Osteoblast (primary cell): ENCODE measurements at regions not wholly inside any gene's neighbourhood (a gene's known extent, or its start where the extent isn't known, plus 50 kb on each side); places are given as distances from the start of the nearest gene placed in this dataset.

Experiments used
- DNase-seq: peaks from one replicate; pipeline ENCODE4 v3.0.0; 2011; ENCODE audit warnings: low spot score, mixed read lengths; ENCODE audit not compliant: insufficient read length; ENCODE audit errors: missing footprints
- H2AFZ ChIP-seq: 2 replicates; pipeline ENCODE4 v1.6.0; 2011; ENCODE audit warnings: mild to moderate bottlenecking, low read length
- H3K27ac ChIP-seq: 2 replicates; pipeline ENCODE4 v1.5.1; 2011; ENCODE audit warnings: mild to moderate bottlenecking, low read depth, low read length, moderate library complexity
- H3K27me3 ChIP-seq: 2 replicates; pipeline ENCODE4 v1.6.0; 2012; ENCODE audit warnings: mild to moderate bottlenecking, control low read depth, inconsistent platforms, low read length, moderate library complexity; ENCODE audit not compliant: insufficient read depth
- H3K36me3 ChIP-seq: 2 replicates; pipeline ENCODE4 v1.5.1; 2011; ENCODE audit warnings: mild to moderate bottlenecking, low read length, control low read depth, moderate library complexity; ENCODE audit not compliant: insufficient read depth
- H3K4me1 ChIP-seq: 2 replicates; pipeline ENCODE4 v1.5.1; 2011; ENCODE audit warnings: mild to moderate bottlenecking, low read length, control low read depth, moderate library complexity; ENCODE audit not compliant: insufficient read depth
- H3K4me2 ChIP-seq: 2 replicates; pipeline ENCODE4 v1.6.0; 2011; ENCODE audit warnings: mild to moderate bottlenecking, low read length; ENCODE audit not compliant: insufficient read depth
- H3K4me3 ChIP-seq: fragments of 200-600 bp; sonication (generic); 3 replicates; pipeline ENCODE4 v1.5.1; 2012; ENCODE audit warnings: mild to moderate bottlenecking, low read length, inconsistent platforms; ENCODE audit not compliant: insufficient read depth
- H3K79me2 ChIP-seq: 2 replicates; pipeline ENCODE4 v1.6.0; 2012; ENCODE audit warnings: mild to moderate bottlenecking, low read length, control low read depth, inconsistent platforms; ENCODE audit not compliant: insufficient read depth
- H3K9me3 ChIP-seq: 2 replicates; pipeline ENCODE4 v1.5.1; 2011; ENCODE audit warnings: low read depth, low read length, control low read depth
- H4K20me1 ChIP-seq: 2 replicates; pipeline ENCODE4 v1.6.0; 2012; ENCODE audit warnings: mild to moderate bottlenecking, low read length, control low read depth; ENCODE audit not compliant: insufficient read depth
- TF ChIP-seq, protein P1 (sequence below): IDR thresholded peaks from 2 replicates; pipeline ENCODE4 v1.5.1; 2011; ENCODE audit warnings: mild to moderate bottlenecking, low read depth, low read length, moderate library complexity; ENCODE audit errors: extremely low read depth

DNA sequence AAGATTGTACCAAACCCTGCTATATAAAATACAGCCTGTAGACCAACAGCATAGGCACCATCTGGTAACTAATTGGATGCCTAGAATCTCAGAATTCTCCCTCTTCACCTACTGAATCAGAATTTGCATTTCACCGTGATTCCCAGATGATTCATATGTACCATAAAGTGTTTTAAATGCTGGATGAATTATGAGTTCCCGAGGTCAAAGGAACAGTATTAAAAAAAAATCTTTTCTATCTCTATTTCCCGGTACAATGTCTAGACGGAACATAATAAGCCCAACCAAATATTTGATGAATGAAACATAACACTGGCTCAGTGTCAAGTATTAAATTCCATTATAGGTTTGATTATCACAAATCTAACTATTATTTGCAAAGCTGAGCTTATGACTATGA lies 280.0 kb downstream of the ANKRD50 start:
- TF ChIP-seq, protein P1, sequence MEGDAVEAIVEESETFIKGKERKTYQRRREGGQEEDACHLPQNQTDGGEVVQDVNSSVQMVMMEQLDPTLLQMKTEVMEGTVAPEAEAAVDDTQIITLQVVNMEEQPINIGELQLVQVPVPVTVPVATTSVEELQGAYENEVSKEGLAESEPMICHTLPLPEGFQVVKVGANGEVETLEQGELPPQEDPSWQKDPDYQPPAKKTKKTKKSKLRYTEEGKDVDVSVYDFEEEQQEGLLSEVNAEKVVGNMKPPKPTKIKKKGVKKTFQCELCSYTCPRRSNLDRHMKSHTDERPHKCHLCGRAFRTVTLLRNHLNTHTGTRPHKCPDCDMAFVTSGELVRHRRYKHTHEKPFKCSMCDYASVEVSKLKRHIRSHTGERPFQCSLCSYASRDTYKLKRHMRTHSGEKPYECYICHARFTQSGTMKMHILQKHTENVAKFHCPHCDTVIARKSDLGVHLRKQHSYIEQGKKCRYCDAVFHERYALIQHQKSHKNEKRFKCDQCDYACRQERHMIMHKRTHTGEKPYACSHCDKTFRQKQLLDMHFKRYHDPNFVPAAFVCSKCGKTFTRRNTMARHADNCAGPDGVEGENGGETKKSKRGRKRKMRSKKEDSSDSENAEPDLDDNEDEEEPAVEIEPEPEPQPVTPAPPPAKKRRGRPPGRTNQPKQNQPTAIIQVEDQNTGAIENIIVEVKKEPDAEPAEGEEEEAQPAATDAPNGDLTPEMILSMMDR, result no peak
- Histone ChIP-seq H3K9me3 (no peaks in the 10 kb centered on the region), H3K27me3 (no peaks in the 10 kb centered on the region), H3K4me1 (peaks cover 25% of the 10 kb centered on the region), H3K27ac (peak overlapping the region; percentile 29), H3K4me2 (peak overlapping the region; percentile 24), H3K79me2 (no peaks in the 10 kb centered on the region), H2AFZ (no peak overlapping the region), H3K36me3 (no peaks in the 10 kb centered on the region), H4K20me1 (no peaks in the 10 kb centered on the region), H3K4me3 (no peak overlapping the region)
- DNase-seq, result peak; percentile 74

DNA sequence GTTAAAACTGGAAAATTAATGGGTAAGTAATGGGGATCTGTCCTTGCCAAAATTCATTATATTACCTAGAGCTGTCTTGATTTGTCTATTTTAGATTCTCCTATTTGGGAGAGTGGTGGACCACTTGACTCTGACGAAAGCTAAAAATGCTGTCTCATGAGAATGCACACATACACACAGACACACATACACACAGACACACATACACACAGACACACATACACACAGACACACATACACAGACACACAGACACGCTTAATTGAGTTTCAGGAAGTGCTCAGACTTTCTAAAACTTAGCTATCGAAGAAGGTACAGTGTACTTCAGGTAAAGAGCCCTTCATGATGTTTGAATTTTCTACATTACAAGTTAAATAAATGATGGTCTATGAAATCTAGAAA lies 279.5 kb downstream of the ANKRD50 start:
- Histone ChIP-seq H3K27me3 (no peaks in the 10 kb centered on the region), H3K4me2 (no peak overlapping the region), H3K36me3 (no peaks in the 10 kb centered on the region), H3K9me3 (no peaks in the 10 kb centered on the region), H3K4me3 (no peak overlapping the region), H4K20me1 (no peaks in the 10 kb centered on the region), H2AFZ (no peak overlapping the region), H3K27ac (peak overlapping the region; percentile 24), H3K79me2 (no peaks in the 10 kb centered on the region), H3K4me1 (peaks cover 24% of the 10 kb centered on the region)
- TF ChIP-seq, protein P1, result no peak
- no peak for DNase-seq

- Histone ChIP-seq H2AFZ (no peak overlapping the region), H3K79me2 (no peaks in the 10 kb centered on the region), H3K4me1 (peaks cover 24% of the 10 kb centered on the region), H3K4me2 (no peak overlapping the region), H3K27me3 (no peaks in the 10 kb centered on the region), H4K20me1 (no peaks in the 10 kb centered on the region), H3K9me3 (no peaks in the 10 kb centered on the region), H3K27ac (no peak overlapping the region), H3K36me3 (no peaks in the 10 kb centered on the region), H3K4me3 (no peak overlapping the region)
- DNase-seq, result no peak
- TF ChIP-seq, protein P1, result no peak
These were observed 279.0 kb downstream of the ANKRD50 start for GRCh38 chr4:124433500-124433899.

- H3K9me3 ChIP-seq, result no peaks in the 10 kb centered on the region
These were observed 277.1 kb downstream of the ANKRD50 start for GRCh38 chr4:124435274-124435950.

More at GRCh38 chr4:124435274-124435950, 277.1 kb downstream of the ANKRD50 start:
- Histone ChIP-seq H3K27me3 (no peaks in the 10 kb centered on the region), H2AFZ (no peak overlapping the region), H3K4me1 (peaks cover 17% of the 10 kb centered on the region), H3K36me3 (no peaks in the 10 kb centered on the region), H4K20me1 (no peaks in the 10 kb centered on the region), H3K4me2 (no peak overlapping the region), H3K79me2 (no peaks in the 10 kb centered on the region), H3K4me3 (no peak overlapping the region), H3K27ac (no peak overlapping the region)
- no peak for DNase-seq
- TF ChIP-seq, protein P1, result no peak
